ENCODE measurements at regions not wholly inside any gene's neighbourhood (a gene's known extent, or its start where the extent isn't known, plus 50 kb on each side); places are given as distances from the start of the nearest gene placed in this dataset.
"Not testable (repeated sequence)": the region's sequence is repeated elsewhere in the genome, so short reads cannot be mapped to it uniquely, and the experiment has no call there.

DNA sequence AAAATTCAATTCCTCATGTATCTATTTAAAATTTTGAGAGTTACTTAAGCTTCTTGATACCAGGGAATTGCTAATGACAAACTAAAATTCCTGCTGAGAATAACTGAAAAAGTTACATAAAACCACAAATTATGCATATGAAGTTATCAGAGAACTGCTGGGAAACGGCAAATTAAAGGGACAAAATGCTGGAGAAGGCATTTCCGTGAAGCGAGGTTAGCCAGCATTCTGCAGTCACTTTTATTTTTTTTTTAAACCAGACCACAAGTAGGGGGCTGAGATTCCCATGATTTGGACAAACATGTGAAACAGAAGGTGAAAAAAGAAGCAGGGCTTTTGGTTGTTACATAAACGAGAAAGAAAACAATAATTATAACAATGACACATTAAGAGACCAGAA is 737.6 kb upstream of the CHRM3 start:
- no peak for DNase-seq (ENCODE audit: low spot score)

DNA sequence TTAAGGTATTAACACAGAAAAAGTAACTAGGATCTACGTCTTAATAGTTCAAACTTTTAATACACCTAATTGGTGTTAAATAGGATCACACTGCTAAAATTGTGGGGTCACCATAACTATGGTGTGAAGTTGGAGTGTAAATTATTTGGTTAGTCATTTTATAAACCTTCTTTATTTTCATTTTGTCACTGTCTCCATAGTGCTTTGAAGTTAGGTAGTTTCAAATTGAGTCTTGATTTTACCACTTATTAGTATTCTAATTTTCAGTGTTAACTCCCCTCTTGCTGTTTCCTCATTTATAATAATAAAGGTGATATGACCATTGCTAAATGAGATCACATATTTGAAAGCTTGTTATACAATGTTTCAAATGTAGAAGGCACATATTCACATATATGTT is 738.1 kb upstream of the CHRM3 start:
- no peak for DNase-seq (ENCODE audit: low spot score)

DNA sequence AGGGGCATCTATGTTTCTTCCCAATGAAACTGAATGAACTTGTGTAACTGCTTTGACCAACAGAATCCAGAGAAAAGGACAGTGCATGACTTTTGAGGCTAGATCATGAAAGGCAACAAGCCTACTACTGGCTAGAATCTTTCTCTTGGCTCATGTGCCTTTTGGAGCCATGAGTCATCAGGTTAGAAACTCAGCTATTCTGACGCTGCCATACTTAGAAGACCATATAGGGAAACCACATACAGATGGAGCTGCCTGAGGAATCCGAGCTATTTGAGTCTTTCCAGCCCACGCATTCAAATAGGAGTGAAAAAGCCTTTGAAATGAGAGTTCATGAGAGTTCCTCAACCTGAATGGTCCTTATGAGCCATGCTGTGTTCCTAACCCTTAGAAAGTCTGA is 738.5 kb upstream of the CHRM3 start:
- no peak for DNase-seq (ENCODE audit: low spot score)

DNA sequence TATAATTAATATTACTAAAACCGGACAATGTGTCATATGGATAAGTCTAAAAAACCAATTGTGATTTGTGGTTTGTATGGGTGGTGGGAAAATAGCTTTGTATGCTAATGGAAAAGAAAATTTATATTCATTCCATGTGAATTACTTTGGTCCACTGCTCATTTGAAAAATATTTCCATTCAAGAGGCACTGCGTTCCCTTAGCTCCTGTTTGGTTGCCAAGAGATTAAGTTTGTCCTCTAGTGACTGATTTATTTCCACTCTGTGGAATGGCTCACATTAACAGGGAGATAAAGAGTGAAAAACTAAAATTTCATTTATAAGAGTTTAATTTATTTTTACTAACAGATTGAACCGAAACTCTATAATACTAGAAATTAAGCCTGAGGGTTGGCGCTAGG is 744.1 kb upstream of the CHRM3 start:
- DNase-seq (ENCODE audit: low spot score) = no peak

DNA sequence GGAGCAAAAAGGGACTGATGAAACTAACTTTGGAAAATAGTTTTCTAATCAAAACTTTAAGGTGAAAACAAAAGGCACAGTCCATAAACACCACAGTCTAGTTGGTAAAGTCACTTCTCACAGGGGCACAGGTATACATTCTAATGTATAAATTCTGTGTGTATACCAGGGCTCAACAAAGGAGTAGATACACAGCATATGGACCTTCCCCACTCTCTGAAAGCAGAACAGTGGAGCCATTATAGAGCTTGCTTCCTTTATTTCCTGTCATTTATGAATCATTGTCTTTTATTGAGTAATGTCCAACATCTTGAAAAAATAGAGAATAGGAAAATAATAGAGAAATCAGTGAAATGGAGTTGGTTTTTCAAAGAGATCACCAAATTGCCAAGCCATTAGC is 746.5 kb upstream of the CHRM3 start:
- no peak for DNase-seq (ENCODE audit: low spot score)

DNA sequence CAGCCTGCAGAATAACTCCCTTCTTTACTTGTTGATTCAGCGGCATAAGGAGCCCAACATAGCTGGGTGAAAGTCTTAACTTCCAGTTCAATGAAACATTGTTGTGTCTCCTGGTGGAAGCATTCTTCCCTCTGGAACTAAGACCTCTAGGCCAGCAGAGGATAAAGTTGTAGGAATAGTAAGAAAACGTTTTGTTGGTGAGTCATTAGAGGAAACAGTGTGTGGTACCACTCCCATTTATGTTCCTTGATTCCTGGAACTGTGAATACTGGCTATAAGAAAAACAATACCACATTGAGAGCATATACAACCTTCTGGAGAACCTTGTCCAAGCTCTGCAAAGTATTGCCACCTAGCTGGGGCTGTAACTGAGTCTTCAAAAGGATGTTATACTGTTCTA is 737.4 kb upstream of the ZP4 start:
- no peak for DNase-seq (ENCODE audit: low spot score)

DNA sequence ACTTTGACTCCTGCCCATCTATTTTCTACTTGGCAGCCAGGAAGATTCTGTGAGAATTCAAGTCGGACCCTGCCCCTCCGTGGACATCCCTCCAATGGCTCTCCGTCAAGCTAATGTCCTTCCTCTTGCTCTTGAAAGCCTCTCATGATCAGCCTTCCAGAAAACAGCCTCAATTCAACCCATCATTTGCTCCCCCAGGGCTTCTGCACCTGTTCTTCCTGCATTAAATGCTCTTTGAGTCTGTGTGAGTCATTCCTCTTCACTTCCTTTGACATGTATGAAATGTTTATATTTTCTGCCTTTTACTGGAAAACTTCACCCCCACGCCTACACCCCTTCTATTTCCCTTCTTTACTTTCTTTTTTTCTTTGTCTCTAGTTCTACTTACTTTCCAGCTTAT is 734.1 kb upstream of the ZP4 start:
- no peak for DNase-seq (ENCODE audit: low spot score)

DNA sequence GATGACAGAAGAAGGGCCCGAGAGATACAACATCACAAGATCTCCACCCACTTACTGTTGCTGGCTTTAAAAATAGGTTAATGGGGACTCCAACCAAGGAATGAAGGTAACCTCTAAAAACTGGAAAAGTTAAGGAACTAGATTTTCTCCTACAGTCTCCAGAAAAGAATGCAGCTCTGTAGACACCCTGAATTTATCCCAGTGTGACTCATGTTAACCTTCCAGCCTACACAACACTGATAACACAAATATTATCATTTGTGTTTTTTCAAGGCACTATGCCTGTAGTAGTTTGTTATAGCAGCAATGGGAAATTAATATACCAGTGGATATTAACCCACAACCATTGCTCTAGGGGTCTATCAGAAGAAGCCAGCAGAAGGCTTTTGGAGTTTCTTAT is 730.7 kb upstream of the ZP4 start:
- DNase-seq (ENCODE audit: low spot score) = no peak

DNA sequence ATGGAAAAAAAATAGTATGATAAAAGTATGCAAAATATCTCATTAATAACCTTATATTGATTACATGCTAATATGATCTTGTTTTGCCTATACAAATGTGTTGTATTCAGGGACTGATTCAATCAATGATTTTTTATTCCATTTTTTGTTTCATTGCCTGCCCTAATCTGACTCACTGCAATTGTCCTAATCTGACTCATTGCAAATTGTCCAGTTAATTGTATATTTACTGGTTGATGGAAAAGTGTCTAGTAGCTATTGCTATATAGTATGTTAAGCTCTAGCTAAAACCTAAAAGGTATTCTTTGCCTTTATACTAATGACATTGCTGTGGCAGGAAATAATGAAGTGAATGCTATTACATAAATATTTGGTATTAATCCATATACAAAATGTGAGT is 728.9 kb upstream of the ZP4 start:
- DNase-seq (ENCODE audit: low spot score) = no peak

DNA sequence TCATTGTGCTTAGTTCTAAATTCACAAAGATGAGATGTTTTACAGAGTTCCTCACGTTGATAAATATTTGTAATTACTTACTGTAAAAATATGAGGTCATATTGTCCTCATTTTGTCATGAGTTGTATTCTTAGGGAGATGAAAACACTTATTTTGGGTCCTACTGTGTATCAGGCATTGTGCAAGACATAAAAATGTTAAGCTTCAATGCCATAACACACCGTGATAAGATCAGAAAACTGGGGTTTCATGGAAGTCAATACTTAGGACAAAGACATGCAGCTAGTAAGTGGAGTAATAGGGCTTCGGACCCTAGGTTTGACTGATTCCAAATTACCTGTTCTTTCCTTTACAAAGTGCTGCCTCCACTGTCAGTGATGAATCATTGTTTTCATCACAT is 720.7 kb upstream of the ZP4 start:
- DNase-seq (ENCODE audit: low spot score) = no peak

DNA sequence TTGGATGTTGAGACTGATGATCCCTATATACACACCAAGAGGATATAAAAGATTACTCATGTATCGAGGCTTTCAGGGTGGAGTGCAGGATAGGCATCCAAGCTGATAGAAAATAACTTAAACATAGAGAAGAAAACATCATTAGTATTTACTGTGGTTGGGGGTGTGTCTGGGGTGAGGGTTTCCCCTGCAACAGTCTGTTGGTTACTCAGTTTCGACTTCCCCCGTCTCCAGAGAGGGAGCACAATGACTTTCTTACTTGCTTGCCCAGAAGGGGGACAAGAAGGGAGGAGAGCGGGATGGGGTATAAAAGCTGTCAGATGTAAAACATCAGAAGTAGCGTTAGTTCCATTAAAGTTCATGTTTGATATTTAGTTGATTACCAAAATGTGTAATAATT is 717.4 kb upstream of the ZP4 start:
- DNase-seq (ENCODE audit: low spot score) = no peak

DNA sequence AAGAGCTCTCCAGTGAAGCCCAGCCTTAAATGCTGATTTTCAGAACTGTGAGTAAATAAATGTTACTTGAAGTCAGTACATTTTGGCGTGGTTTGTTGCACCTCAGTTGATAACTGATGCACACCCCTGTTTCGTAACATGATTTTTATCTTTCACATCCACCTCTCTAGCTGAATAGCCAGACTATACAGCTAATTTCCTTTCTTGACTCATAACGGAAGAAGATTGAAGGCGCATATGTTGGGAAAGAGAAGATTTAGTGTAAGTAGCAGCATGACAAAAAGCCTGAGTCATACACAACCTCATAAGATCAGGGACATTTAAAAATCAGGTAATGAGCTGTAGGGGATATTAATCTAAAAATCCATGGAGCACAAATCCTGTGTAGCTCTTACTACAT is 716.2 kb upstream of the ZP4 start:
- DNase-seq (ENCODE audit: low spot score) = no peak

DNA sequence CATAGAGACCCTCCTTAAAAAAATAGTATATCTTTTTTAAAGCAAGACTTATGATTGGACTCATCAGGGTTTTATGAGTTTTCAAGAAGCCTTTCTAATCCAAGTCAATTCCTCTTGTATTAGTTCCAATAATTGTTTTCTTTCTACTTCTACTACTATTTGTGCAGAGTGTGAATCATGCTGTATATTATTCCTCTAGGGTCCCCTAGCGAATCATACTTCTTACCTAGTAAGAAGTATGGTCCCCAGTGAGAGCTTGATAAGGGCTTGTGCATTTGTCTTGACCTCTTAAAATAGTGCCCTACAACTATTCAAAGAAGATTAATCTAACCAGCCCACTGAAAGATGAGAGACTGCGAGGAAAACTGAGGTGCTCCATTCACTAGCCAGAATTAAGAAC is 715.7 kb upstream of the ZP4 start:
- no peak for DNase-seq (ENCODE audit: low spot score)

DNA sequence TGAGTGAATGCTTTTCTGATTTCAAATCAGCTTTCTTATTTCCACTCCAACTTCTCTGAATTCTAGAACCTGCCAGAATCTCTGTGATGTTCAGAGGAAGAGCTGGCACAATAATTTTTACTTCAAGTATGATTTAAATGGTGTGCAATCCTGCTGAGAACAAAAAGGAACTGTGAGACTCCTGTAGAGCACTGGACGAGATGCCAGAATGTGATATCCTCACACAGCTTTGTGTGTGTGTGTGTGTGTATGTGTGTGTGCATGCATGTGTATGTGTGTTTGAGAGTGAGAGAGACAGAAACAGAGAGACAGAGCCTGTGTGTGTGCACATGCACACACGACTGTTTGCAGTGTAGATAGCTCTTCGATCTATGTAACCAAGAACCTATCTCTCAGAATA is 713.6 kb upstream of the ZP4 start:
- DNase-seq (ENCODE audit: low spot score) = no peak

DNA sequence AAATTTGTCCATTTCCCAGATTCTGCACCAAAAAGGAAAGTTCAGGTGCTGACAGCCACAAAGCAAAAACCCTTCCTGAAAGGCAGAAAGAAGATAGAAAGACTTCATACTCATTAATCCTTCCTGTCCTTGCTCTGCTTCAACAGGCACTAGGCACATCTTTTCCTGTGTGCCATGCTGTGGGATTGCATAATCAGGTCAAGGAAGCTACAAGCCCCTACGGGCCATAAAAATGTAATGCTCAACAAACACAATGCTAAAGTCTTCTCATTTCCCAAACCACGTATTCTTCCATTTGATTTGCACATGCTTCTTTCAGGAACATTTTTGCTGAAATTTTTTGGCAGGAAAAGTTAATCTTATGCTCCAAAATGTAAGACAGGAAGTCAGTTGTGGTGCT is 710.9 kb upstream of the ZP4 start:
- not testable (repeated sequence) for DNase-seq (ENCODE audit: low spot score)

DNA sequence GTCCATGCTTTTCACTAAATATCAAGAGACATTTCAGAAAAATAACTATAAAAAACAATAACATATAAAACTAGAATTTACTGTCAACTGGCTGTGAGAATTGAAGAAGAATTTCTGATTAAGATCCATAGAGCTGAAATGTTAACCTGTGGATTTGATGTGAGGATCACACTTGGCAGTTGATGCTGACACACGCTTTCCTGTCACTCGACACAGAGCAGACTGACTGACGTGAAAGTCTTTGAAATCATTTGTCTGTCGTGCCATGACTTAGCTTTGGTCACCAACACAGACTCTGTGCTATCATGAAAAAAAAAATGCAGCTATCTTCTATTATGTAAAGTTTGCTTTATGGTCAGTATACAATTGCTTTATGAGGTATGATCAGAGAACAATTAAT is 706.0 kb upstream of the ZP4 start:
- no peak for DNase-seq (ENCODE audit: low spot score)

DNA sequence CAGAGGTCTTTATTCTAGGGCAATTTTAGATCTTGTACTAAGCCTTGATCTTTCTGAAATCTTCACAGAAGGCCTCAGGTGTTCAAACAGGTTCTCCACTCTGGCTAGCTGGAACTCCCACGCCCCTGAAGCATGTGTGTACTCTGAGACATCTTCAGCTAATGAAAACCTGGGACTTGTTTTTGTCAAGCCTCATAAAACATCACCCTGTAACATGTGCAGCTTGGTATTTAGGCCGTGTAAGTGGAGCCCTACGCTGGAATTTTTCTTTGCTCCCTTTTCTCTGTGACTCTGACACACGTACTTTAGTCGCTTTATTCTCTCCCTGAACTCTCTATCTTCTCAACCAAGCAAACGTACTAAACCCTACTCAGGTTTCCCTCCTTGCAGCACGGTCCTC is 701.9 kb upstream of the ZP4 start:
- DNase-seq (ENCODE audit: low spot score) = no peak

DNA sequence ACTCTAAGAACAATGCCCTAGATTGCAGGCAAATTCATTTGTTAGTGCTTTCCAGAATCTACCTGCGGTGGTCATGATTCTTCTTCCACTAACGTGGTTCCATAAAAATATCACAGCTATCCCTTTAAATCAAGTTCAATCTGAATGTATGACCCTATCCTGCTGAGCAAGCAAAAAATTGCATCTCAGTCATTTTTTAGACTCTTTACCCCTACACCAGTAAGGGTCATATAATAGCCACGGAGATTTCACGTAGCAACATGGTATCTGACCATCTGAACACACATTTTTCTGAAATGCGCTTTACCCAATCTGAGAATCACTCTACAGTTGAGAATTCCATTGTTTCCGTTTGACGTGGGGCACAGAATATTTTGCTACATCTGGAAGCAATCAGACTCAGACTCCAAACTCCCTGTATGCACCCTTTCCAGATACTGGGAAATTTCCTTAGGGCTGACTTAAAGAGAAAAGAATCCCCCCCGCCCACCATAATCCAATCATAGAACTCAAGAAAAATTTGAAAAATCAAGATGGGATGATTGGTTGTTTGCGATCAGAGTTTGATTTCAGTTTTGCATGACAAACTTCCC is 699.2 kb upstream of the ZP4 start:
- no peak for DNase-seq (ENCODE audit: low spot score)

DNA sequence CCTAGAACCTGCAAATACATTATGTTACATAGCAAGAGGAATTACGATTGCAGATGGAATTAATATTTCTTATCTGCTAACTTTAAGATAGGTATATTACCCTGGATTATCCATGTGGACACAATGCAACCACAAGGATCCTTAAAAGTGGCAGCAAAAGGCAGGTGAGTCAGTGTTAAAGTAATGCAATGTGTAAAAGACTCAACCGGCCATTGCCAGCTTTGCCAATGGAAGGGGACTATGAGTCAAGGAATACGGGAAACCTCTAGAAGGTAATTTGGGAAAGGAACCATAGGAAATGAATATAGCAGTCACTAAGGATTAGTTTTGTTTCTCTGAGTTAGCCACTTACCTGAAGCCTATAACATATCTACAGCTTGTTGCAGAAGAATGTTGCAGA is 692.1 kb upstream of the ZP4 start:
- DNase-seq (ENCODE audit: low spot score) = no peak

DNA sequence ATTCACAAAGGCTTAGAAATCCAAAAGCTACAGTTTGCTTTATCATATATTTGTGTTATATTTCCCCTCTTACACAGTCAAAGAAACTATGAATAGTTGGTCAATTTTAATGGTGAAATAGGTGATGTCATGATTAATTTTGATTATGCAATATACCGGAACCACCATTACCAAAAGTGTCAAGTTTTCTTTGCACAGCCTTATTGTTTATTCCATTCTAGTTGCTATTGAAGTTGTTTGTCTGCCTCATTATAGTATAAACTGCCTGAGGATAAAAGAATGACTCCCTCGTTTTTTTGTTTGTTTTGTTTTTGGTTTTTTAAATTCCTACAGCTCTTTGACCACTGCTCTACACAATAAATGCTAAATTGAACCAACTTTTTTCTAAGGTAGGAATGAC is 690.6 kb upstream of the ZP4 start:
- no peak for DNase-seq (ENCODE audit: low spot score)

DNA sequence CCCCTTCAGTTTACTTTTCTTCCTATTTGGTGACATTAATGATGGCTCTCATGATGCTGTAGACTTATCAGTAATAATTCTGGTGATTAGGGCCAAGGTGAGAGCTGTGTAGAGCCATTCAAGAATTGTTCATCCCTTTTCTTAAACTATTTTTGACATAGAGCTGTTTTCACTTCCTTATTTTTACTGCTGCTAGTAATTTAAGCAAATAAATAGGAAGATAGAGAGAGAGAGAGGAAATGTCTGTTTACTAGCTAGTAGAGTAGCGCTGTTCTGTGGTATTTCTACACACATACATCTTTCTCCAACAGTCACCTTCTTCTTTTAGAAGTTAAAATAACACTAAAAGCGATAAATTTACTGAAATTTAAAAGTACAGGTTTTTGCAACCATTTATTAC is 678.0 kb upstream of the ZP4 start:
- DNase-seq (ENCODE audit: low spot score) = no peak

DNA sequence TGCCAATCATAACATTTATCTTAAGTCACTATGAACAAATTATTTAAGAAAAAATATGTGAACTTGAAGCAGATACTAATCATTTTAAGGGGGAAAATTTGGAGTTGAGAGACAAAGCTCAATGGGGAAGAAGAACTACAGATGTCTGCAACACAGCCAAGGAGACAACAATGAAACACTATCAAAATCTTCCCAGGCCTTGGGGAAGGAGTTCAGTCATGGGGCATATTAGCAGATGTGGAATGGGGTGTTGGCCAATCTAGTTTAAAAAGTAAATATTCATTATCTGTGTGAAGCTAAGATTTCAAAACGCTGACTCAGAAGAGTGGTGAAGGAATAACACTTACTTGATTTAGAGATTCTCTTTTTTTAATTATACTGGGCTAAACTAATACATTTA is 671.6 kb upstream of the ZP4 start:
- no peak for DNase-seq (ENCODE audit: low spot score)

DNA sequence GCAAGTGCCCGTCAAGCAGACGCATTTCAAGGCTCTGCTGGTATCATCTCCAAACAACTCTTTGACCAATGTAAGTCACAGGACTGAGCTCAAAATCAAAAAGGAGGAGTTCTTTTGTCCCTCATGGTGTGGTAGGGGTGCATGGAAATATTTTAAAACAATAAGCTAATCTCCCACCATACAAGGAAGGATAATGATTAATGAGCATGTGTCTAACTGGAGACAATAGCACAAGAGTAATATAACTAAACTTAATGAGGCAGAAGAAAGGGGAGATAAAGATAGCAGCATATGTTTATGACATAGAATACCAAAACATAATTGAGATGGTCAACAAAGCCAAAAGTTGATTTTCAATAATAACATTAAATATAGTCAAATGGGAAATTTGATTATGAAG is 668.0 kb upstream of the ZP4 start:
- DNase-seq (ENCODE audit: low spot score) = no peak

DNA sequence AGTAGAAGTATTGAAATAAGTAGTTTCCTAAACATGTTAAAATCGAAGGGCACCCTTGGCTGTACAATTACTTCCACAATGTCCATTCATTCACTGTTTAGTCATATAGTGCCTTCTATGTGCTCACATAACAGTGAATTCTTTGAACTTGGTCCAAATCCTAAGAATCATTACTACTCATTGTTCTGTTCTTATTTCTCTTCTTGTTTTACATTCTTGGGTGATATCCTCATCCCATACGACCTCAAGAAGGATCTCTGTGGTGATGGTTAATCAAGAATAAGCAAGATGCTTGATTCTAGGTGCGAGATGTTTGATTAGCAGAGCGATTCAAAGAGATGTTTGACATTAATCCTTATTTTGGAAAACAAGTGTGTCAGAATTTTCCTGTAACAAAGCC is 667.4 kb upstream of the ZP4 start:
- no peak for DNase-seq (ENCODE audit: low spot score)

DNA sequence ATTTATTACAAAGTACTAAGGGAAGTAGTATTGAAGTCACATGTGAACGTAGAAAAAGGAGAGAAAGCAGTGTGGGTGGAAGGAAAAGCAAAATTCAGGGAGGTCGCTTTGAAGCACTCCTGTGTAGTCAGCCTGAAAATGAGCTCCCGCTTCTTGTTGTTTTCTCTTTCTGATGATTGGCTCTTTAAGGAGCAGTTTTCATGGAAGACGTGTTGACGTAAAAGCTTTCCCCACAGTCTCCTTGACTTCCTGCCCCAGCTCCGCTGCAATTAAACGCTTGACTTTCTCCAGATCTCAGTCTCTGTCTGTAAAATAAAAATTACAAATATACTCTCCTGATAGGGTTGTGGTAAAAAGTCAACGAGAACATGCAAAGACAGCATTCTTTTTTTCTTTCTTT is 661.5 kb upstream of the ZP4 start:
- no peak for DNase-seq (ENCODE audit: low spot score)

Measured in Ammon's horn (tissue), 1 donor.